ENCODE measurements at regions not wholly inside any gene's neighbourhood (a gene's known extent, or its start where the extent isn't known, plus 50 kb on each side); places are given as distances from the start of the nearest gene placed in this dataset.

- H3K27ac Mint-ChIP-seq (ENCODE audit: unreplicated experiment), result no peak overlapping the region
- DNase-seq (ENCODE audit: low read depth, low spot score), result no peak
- no peak for TF ChIP-seq CTCF (conservative IDR thresholded peaks at IDR 0.05)
- H3K4me3 Mint-ChIP-seq, result no peak overlapping the region
- peaks cover 39% of the 10 kb centered on the region for H3K4me1 Mint-ChIP-seq
- H3K9me3 Mint-ChIP-seq, result peaks cover 4% of the 10 kb centered on the region
- H3K27me3 Mint-ChIP-seq (ENCODE audit: low read depth), result no peaks in the 10 kb centered on the region
- H3K36me3 Mint-ChIP-seq (ENCODE audit: low read depth), result peaks cover 5% of the 10 kb centered on the region
Measured at GRCh38 chr12:24491968-24492367, 456.9 kb downstream of the BCAT1 start.

DNA sequence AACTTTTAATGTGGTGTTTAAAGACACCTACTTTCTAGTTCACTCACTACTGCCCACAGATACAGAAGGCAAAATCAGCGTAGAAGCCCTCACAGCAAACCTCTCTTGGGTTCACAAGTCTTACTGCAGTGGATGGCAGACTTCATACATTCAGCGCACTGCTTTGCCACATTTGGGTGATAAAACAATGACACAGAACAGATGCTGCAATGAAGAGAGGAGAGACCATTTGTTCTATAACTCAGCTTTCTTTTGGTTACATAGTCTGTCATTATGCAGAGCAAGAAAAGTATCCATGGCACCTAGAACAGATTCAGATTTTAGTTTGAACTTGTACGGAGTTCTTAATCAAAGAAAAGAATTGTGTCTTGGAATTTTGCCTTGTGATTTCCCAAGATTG, 459.0 kb downstream of the BCAT1 start:
- no peak for DNase-seq (ENCODE audit: low read depth, low spot score)
- Mint-ChIP-seq H3K36me3 (ENCODE audit: low read depth) (no peaks in the 10 kb centered on the region), H3K4me1 (peaks cover 30% of the 10 kb centered on the region), H3K4me3 (no peak overlapping the region), H3K27ac (ENCODE audit: unreplicated experiment) (no peak overlapping the region), H3K9me3 (no peaks in the 10 kb centered on the region), H3K27me3 (ENCODE audit: low read depth) (no peaks in the 10 kb centered on the region)
- TF ChIP-seq CTCF (conservative IDR thresholded peaks at IDR 0.05), result no peak

DNA sequence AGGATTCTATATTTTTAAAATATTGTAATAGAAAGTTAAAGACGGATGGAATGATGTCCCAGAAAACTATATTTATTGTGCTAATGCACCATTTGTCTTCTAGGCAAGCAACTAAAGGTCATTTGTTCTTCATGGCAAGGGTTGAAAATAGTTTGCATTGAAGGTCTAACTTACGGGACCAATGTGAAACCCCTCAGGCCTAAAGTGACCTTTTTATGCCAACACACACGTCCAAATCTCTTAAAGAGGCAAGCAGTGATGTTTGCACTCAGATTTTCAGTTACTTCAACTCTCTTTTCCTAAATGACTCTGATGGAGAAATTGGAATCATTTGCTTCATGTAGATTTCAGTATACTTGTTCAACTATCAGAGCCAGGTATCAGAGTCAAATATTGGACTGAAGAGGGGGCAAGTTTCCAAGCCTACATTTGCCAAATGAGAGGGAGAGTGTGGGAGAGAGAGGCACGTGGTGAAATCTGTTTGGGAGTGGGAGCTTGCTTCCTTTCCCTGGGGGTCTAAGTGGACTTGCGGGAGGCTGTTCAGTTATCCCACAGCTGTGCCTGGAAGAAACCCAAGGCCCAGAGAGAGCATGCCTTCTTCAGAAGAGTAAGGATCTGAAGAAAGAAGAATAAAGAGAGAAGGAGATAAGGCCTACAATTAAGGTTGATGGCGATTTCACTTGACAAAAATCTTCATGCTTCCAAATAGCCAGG, 459.8 kb downstream of the BCAT1 start:
- DNase-seq (ENCODE audit: low read depth, low spot score), result no peak
- Mint-ChIP-seq H3K4me3 (no peak overlapping the region), H3K27ac (ENCODE audit: unreplicated experiment) (no peak overlapping the region), H3K36me3 (ENCODE audit: low read depth) (no peaks in the 10 kb centered on the region), H3K4me1 (peaks cover 38% of the 10 kb centered on the region), H3K9me3 (no peaks in the 10 kb centered on the region), H3K27me3 (ENCODE audit: low read depth) (no peaks in the 10 kb centered on the region)
- TF ChIP-seq CTCF (conservative IDR thresholded peaks at IDR 0.05), result no peak

DNA sequence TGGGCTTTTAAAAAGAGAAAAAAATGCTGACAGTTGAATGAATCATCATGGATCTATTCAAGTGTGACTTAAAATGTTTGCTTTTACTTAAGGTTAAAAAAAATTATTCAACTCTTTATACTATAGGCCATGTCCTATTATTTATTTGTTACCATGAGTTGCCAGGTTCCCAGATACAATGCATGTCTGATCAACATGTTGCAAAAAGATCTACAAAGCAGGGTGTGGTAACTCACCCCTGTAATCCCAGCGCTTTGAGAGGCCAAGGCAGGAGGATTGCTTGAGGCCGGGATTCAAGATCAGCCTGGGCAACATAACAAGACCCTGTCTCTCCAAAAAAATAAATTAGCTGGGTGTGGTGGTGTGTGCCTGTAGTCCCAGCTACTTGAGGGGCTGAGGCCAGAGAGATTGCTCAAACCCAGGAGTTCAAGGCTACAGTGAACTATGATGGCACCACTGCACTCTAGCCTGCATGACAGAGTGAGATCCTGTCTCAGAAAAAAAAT, 460.8 kb downstream of the BCAT1 start:
- no peaks in the 10 kb centered on the region for H3K27me3 Mint-ChIP-seq (ENCODE audit: low read depth)
- H3K4me3 Mint-ChIP-seq, result no peak overlapping the region
- no peaks in the 10 kb centered on the region for H3K36me3 Mint-ChIP-seq (ENCODE audit: low read depth)
- no peak for TF ChIP-seq CTCF (conservative IDR thresholded peaks at IDR 0.05)
- no peak for DNase-seq (ENCODE audit: low read depth, low spot score)
- peaks cover 46% of the 10 kb centered on the region for H3K4me1 Mint-ChIP-seq
- H3K9me3 Mint-ChIP-seq, result no peaks in the 10 kb centered on the region
- H3K27ac Mint-ChIP-seq (ENCODE audit: unreplicated experiment), result no peak overlapping the region

DNA sequence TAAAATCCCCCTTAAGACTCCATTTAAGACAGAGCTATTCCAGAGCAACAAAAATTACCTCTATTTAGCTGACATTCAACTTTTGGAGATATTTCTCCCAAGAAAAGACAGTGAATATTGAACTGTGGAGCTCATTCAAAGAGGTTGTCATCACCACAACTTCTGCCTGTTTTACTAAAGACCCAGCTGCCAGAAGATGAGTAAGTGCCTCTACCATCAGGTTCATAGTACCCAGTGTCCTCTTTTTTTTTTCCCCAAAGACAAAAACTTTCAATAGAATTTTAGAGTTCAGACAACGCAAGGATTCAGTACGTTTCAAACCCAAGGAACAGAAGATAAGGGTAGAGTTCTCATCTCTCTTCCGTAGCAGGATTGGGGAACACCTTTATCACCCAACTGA, 461.3 kb downstream of the BCAT1 start:
- H3K27me3 Mint-ChIP-seq (ENCODE audit: low read depth), result no peaks in the 10 kb centered on the region
- DNase-seq (ENCODE audit: low read depth, low spot score), result no peak
- H3K27ac Mint-ChIP-seq (ENCODE audit: unreplicated experiment), result no peak overlapping the region
- no peaks in the 10 kb centered on the region for H3K9me3 Mint-ChIP-seq
- no peaks in the 10 kb centered on the region for H3K36me3 Mint-ChIP-seq (ENCODE audit: low read depth)
- H3K4me1 Mint-ChIP-seq, result peaks cover 47% of the 10 kb centered on the region
- no peak overlapping the region for H3K4me3 Mint-ChIP-seq
- TF ChIP-seq CTCF (conservative IDR thresholded peaks at IDR 0.05), result no peak
